H1 (cell line): ENCODE measurements at regions not wholly inside any gene's neighbourhood (a gene's known extent, or its start where the extent isn't known, plus 50 kb on each side); places are given as distances from the start of the nearest gene placed in this dataset.

Experiments used
- CHD7 ChIP-seq: fragments of 300-600 bp; sonication (generic); IDR thresholded peaks from 2 replicates; pipeline ENCODE4 v1.7.1; 2012; ENCODE audit warnings: low read length, moderate library complexity, mild to moderate bottlenecking, inconsistent platforms; ENCODE audit not compliant: insufficient replicate concordance
- GTF2F1 ChIP-seq: IDR thresholded peaks from 2 replicates; pipeline ENCODE4 v1.6.1; 2012; ENCODE audit warnings: low read depth, low read length, improper control_type of control experiment, borderline replicate concordance
- SP2 ChIP-seq: IDR thresholded peaks from 2 replicates; pipeline ENCODE4 v1.6.1; 2012; ENCODE audit warnings: mild to moderate bottlenecking, low read length, inconsistent platforms
- TAF7 ChIP-seq: optimal IDR thresholded peaks from 2 replicates; pipeline ENCODE3; 2011; ENCODE audit warnings: low read depth, mild to moderate bottlenecking, inconsistent platforms, low read length, moderate library complexity, borderline replicate concordance

- no peak for TF ChIP-seq CHD7
- TF ChIP-seq TAF7, result no peak
- no peak for TF ChIP-seq GTF2F1
- TF ChIP-seq SP2, result no peak
Observed at GRCh38 chr5:33346534-33346933, 94.2 kb upstream of the TARS1 start (continued).
